ENCODE measurements at regions not wholly inside any gene's neighbourhood (a gene's known extent, or its start where the extent isn't known, plus 50 kb on each side); places are given as distances from the start of the nearest gene placed in this dataset.

DNA sequence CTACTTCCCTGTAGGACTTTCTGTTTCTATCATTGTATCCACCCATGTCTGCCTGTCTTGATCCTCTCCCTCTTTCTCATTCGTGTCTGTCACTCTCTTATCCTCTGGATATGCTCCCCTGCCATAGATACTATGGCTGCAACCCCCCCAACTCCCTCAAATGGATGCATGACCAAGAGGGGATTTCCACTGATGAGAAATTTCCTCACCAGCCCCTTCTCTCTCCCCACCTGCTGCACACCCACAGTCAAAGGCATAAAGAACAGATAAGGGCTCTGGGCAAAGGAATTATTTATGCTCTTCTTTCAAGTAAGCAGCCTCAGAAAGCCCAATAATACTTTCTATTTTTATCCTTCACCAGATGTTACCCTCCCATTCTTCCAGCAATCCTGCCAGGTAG, 121.3 kb downstream of the FOXI3 start:
- H3K36me3 ChIP-seq = no peaks in the 10 kb centered on the region
- H3K4me3 ChIP-seq = no peak overlapping the region
- ATAC-seq (ENCODE audit: low FRiP score in 2 of 2) (no peak), DNase-seq (no peak)
- 43 to 64% methylated on average over 1 of the region's 1 CpG for WGBS, 2 donors
- H3K27ac ChIP-seq = no peak overlapping the region
- TF ChIP-seq POLR2A (IDR thresholded peaks at IDR 0.05) (no peak), CTCF (IDR thresholded peaks at IDR 0.05) (no peak), EP300 (IDR thresholded peaks at IDR 0.05) (no peak), POLR2AphosphoS5 (IDR thresholded peaks at IDR 0.05) (no peak)
- H3K9me3 ChIP-seq = no peaks in the 10 kb centered on the region
- no peaks in the 10 kb centered on the region for H3K4me1 ChIP-seq
- H3K27me3 ChIP-seq = no peaks in the 10 kb centered on the region

DNA sequence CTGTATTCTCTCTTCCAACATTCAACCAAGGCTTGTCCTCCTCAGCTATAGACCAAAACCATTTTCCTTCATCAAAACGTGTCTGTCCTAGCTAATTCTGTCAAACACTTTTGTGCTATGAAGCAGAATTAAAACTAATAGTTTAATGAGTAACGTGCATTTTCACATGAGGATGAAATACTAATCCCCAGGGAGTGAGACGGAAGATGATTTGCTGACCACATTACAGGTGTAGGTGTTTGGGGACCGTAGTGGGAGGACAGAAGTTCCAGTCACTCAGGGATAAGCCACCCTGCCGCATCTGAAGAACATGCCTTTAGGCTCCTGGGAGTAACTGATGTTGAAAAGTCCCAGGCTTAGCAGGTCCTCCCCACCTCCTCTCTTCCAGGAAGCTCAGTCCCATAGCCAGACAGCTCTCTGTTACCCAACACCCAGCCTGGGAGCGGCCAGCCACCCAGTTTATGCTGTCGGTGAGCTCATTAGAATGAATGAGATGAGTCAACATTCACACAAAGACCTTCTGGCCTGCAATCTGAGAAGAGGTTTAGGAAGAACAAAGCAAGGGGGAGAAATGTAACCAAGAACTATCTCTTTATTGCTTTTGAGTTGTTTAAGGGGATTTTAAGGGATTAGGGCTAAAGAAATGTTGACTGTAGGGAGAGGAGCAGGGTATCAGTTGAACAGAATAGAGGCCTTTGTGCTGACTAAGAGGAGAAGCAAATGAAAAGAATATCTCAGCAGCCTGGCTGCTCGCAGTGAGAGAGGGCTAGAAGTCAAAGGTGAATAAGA, 122.5 kb downstream of the FOXI3 start:
- Histone ChIP-seq H3K27ac (no peak overlapping the region), H3K36me3 (no peaks in the 10 kb centered on the region), H3K4me3 (no peak overlapping the region), H3K27me3 (no peaks in the 10 kb centered on the region), H3K9me3 (no peaks in the 10 kb centered on the region), H3K4me1 (no peaks in the 10 kb centered on the region)
- WGBS, 2 donors = 61 to 68% methylated on average over 8 of the region's 8 CpGs
- ATAC-seq (ENCODE audit: low FRiP score in 2 of 2) = peak in 1 of 2 donors; percentile 35
- TF ChIP-seq EP300 (IDR thresholded peaks at IDR 0.05) (no peak), POLR2AphosphoS5 (IDR thresholded peaks at IDR 0.05) (no peak), CTCF (IDR thresholded peaks at IDR 0.05) (no peak), POLR2A (IDR thresholded peaks at IDR 0.05) (no peak)
- DNase-seq = peak in 1 of 2 donors; percentile 45

- H3K9me3 ChIP-seq = no peaks in the 10 kb centered on the region
- no peak overlapping the region for H3K4me3 ChIP-seq
- no peaks in the 10 kb centered on the region for H3K4me1 ChIP-seq
- TF ChIP-seq EP300 (IDR thresholded peaks at IDR 0.05) (no peak), POLR2AphosphoS5 (IDR thresholded peaks at IDR 0.05) (no peak), CTCF (IDR thresholded peaks at IDR 0.05) (no peak), POLR2A (IDR thresholded peaks at IDR 0.05) (no peak)
- H3K36me3 ChIP-seq = no peaks in the 10 kb centered on the region
- H3K27ac ChIP-seq = no peak overlapping the region
- H3K27me3 ChIP-seq = no peaks in the 10 kb centered on the region
- ATAC-seq (ENCODE audit: low FRiP score in 2 of 2) (no peak), DNase-seq (no peak)
- WGBS, 2 donors = 38 to 50% methylated on average over 6 to 7 of the region's 7 CpGs
These were observed 130.8 kb downstream of the FOXI3 start for GRCh38 chr2:88321449-88322248.

DNA sequence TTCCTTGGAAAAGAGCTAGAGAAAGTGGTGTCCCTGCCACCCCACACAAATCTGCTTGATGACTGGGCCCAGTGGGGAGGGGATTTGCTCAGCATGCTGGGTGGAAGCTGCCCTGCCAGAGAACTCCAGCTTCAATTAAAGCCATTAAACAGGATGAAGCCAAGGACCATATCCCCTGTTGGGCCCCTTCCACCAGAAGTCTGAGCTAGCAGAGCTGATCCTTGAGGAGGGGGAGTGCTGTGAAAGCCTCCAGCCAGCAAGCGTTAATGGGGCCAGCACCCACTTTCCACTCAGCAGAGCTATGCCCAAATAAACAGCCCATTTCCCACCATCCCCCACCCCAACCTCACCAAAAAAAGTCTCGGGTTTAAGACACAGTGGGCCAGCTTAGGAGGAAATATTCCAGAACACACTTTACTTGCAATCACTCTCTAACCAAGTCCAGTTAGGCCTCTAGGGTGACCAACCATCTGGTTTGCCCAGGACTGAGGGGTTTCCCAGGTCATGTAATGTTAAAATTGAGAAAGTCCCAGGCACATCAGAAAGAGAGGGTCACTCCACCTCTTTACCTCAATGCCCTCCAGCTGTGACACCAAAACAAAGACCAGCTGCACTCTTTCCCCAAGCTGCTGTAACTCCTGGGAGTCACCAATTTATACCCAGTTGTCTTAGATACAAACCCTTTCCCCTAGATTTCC, 132.3 kb downstream of the FOXI3 start:
- DNase-seq (no peak), ATAC-seq (ENCODE audit: low FRiP score in 2 of 2) (no peak)
- Histone ChIP-seq H3K27ac (no peak overlapping the region), H3K27me3 (no peaks in the 10 kb centered on the region), H3K4me3 (no peak overlapping the region), H3K4me1 (no peaks in the 10 kb centered on the region), H3K9me3 (no peaks in the 10 kb centered on the region), H3K36me3 (no peaks in the 10 kb centered on the region)
- WGBS, 2 donors = 66 to 69% methylated on average over 2 of the region's 2 CpGs
- TF ChIP-seq EP300 (IDR thresholded peaks at IDR 0.05) = no peak
- TF ChIP-seq POLR2AphosphoS5 (IDR thresholded peaks at IDR 0.05) = no peak
- no peak for TF ChIP-seq POLR2A (IDR thresholded peaks at IDR 0.05)
- TF ChIP-seq CTCF (IDR thresholded peaks at IDR 0.05) = no peak

All from upper lobe of left lung (tissue), 6 donors.